ENCODE measurements at regions not wholly inside any gene's neighbourhood (a gene's known extent, or its start where the extent isn't known, plus 50 kb on each side); places are given as distances from the start of the nearest gene placed in this dataset.

DNA sequence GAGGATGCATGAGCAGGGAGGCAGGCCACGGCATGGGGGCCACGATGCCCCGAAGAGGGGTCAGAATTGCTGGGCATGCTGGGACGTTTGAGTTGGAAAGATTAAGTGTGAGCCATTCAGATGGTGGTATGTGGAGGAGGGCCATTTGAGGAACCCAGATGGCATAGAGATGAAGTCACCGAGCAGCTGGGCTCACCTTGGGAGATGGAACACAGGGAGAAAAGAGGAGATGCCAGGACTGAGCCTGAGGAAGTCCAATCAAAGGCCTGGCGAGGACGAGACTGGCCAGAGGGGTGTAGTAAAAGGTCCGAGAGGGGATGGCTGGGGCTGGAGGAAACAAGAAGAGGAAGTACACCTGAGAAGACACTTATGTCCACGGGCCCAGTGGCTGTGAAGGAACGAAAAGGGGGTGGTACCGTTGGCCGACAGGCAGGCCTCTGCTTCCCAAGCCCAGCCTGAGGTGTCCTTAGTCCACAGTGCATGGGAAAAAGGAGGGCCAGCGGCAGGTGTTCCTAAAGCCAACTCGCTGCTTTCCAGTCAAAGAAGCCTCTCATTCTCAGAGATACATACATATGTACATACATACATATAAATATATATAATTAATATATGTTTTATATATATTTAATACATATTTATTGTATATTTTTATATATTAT is 54.6 kb upstream of the CLCN4 start:
- TF ChIP-seq, protein P1, sequence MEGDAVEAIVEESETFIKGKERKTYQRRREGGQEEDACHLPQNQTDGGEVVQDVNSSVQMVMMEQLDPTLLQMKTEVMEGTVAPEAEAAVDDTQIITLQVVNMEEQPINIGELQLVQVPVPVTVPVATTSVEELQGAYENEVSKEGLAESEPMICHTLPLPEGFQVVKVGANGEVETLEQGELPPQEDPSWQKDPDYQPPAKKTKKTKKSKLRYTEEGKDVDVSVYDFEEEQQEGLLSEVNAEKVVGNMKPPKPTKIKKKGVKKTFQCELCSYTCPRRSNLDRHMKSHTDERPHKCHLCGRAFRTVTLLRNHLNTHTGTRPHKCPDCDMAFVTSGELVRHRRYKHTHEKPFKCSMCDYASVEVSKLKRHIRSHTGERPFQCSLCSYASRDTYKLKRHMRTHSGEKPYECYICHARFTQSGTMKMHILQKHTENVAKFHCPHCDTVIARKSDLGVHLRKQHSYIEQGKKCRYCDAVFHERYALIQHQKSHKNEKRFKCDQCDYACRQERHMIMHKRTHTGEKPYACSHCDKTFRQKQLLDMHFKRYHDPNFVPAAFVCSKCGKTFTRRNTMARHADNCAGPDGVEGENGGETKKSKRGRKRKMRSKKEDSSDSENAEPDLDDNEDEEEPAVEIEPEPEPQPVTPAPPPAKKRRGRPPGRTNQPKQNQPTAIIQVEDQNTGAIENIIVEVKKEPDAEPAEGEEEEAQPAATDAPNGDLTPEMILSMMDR (conservative IDR thresholded peaks at IDR 0.05; ENCODE audit: low read depth in 2 of 2), result no peak
- no peak for TF ChIP-seq EZH2phosphoT487 (IDR thresholded peaks at IDR 0.05; ENCODE audit: unreplicated experiment)
- TF ChIP-seq CREB1 (CRISPR knock-in tag; IDR thresholded peaks at IDR 0.05; ENCODE audit: low read depth), result no peak
- no peak for TF ChIP-seq EZH2 (IDR thresholded peaks at IDR 0.05; ENCODE audit: low read depth, unreplicated experiment)
- TF ChIP-seq, protein P2, sequence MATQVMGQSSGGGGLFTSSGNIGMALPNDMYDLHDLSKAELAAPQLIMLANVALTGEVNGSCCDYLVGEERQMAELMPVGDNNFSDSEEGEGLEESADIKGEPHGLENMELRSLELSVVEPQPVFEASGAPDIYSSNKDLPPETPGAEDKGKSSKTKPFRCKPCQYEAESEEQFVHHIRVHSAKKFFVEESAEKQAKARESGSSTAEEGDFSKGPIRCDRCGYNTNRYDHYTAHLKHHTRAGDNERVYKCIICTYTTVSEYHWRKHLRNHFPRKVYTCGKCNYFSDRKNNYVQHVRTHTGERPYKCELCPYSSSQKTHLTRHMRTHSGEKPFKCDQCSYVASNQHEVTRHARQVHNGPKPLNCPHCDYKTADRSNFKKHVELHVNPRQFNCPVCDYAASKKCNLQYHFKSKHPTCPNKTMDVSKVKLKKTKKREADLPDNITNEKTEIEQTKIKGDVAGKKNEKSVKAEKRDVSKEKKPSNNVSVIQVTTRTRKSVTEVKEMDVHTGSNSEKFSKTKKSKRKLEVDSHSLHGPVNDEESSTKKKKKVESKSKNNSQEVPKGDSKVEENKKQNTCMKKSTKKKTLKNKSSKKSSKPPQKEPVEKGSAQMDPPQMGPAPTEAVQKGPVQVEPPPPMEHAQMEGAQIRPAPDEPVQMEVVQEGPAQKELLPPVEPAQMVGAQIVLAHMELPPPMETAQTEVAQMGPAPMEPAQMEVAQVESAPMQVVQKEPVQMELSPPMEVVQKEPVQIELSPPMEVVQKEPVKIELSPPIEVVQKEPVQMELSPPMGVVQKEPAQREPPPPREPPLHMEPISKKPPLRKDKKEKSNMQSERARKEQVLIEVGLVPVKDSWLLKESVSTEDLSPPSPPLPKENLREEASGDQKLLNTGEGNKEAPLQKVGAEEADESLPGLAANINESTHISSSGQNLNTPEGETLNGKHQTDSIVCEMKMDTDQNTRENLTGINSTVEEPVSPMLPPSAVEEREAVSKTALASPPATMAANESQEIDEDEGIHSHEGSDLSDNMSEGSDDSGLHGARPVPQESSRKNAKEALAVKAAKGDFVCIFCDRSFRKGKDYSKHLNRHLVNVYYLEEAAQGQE (IDR thresholded peaks at IDR 0.05; ENCODE audit: unreplicated experiment), result no peak
- no peak for TF ChIP-seq POLR2AphosphoS5 (IDR thresholded peaks at IDR 0.05; ENCODE audit: low read depth)
- TF ChIP-seq JUNB (IDR thresholded peaks at IDR 0.05; ENCODE audit: unreplicated experiment), result no peak
- TF ChIP-seq, protein P3, sequence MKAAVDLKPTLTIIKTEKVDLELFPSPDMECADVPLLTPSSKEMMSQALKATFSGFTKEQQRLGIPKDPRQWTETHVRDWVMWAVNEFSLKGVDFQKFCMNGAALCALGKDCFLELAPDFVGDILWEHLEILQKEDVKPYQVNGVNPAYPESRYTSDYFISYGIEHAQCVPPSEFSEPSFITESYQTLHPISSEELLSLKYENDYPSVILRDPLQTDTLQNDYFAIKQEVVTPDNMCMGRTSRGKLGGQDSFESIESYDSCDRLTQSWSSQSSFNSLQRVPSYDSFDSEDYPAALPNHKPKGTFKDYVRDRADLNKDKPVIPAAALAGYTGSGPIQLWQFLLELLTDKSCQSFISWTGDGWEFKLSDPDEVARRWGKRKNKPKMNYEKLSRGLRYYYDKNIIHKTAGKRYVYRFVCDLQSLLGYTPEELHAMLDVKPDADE (IDR thresholded peaks at IDR 0.05), result no peak
- TF ChIP-seq ZNF114 (CRISPR knock-in tag; IDR thresholded peaks at IDR 0.05), result no peak
- no peak for TF ChIP-seq STAT1 (IDR thresholded peaks at IDR 0.05; ENCODE audit: unreplicated experiment)
- TF ChIP-seq, protein P4, sequence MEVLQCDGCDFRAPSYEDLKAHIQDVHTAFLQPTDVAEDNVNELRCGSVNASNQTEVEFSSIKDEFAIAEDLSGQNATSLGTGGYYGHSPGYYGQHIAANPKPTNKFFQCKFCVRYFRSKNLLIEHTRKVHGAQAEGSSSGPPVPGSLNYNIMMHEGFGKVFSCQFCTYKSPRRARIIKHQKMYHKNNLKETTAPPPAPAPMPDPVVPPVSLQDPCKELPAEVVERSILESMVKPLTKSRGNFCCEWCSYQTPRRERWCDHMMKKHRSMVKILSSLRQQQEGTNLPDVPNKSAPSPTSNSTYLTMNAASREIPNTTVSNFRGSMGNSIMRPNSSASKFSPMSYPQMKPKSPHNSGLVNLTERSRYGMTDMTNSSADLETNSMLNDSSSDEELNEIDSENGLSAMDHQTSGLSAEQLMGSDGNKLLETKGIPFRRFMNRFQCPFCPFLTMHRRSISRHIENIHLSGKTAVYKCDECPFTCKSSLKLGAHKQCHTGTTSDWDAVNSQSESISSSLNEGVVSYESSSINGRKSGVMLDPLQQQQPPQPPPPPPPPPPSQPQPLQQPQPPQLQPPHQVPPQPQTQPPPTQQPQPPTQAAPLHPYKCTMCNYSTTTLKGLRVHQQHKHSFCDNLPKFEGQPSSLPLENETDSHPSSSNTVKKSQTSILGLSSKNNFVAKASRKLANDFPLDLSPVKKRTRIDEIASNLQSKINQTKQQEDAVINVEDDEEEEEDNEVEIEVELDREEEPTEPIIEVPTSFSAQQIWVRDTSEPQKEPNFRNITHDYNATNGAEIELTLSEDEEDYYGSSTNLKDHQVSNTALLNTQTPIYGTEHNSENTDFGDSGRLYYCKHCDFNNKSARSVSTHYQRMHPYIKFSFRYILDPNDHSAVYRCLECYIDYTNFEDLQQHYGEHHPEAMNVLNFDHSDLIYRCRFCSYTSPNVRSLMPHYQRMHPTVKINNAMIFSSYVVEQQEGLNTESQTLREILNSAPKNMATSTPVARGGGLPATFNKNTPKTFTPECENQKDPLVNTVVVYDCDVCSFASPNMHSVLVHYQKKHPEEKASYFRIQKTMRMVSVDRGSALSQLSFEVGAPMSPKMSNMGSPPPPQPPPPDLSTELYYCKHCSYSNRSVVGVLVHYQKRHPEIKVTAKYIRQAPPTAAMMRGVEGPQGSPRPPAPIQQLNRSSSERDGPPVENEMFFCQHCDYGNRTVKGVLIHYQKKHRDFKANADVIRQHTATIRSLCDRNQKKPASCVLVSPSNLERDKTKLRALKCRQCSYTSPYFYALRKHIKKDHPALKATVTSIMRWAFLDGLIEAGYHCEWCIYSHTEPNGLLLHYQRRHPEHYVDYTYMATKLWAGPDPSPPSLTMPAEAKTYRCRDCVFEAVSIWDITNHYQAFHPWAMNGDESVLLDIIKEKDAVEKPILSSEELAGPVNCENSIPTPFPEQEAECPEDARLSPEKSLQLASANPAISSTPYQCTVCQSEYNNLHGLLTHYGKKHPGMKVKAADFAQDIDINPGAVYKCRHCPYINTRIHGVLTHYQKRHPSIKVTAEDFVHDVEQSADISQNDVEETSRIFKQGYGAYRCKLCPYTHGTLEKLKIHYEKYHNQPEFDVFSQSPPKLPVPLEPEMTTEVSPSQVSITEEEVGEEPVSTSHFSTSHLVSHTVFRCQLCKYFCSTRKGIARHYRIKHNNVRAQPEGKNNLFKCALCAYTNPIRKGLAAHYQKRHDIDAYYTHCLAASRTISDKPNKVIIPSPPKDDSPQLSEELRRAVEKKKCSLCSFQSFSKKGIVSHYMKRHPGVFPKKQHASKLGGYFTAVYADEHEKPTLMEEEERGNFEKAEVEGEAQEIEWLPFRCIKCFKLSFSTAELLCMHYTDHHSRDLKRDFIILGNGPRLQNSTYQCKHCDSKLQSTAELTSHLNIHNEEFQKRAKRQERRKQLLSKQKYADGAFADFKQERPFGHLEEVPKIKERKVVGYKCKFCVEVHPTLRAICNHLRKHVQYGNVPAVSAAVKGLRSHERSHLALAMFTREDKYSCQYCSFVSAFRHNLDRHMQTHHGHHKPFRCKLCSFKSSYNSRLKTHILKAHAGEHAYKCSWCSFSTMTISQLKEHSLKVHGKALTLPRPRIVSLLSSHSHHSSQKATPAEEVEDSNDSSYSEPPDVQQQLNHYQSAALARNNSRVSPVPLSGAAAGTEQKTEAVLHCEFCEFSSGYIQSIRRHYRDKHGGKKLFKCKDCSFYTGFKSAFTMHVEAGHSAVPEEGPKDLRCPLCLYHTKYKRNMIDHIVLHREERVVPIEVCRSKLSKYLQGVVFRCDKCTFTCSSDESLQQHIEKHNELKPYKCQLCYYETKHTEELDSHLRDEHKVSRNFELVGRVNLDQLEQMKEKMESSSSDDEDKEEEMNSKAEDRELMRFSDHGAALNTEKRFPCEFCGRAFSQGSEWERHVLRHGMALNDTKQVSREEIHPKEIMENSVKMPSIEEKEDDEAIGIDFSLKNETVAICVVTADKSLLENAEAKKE (CRISPR knock-in tag; IDR thresholded peaks at IDR 0.05), result no peak
- no peak for TF ChIP-seq NANOG (IDR thresholded peaks at IDR 0.05; ENCODE audit: borderline replicate concordance)

Data from GM23338 (cell line).